Type B pancreatic cell (in vitro differentiated cells): ENCODE measurements at regions not wholly inside any gene's neighbourhood (a gene's known extent, or its start where the extent isn't known, plus 50 kb on each side); places are given as distances from the start of the nearest gene placed in this dataset.

Experiments used
- DNase-seq: peaks from one replicate; pipeline ENCODE4 v3.0.0; 2021; ENCODE audit warnings: mixed read lengths; ENCODE audit not compliant: unreplicated experiment; ENCODE audit errors: extremely low spot score
- H3K27ac Mint-ChIP-seq: 2 replicates; pipeline ENCODE4 v1.8.0; 2021; ENCODE audit warnings: mild to moderate bottlenecking, mixed read lengths
- H3K27me3 Mint-ChIP-seq: 2 replicates; pipeline ENCODE4 v1.8.0; 2021; ENCODE audit warnings: mixed read lengths
- H3K36me3 Mint-ChIP-seq: 2 replicates; pipeline ENCODE4 v1.8.0; 2021; ENCODE audit warnings: mixed read lengths
- H3K4me1 Mint-ChIP-seq: one replicate; pipeline ENCODE4 v1.8.0; 2021; ENCODE audit warnings: mixed read lengths; ENCODE audit not compliant: unreplicated experiment
- H3K4me3 Mint-ChIP-seq: 2 replicates; pipeline ENCODE4 v1.8.0; 2021; ENCODE audit warnings: mild to moderate bottlenecking, mixed read lengths
- H3K9me3 Mint-ChIP-seq: 2 replicates; pipeline ENCODE4 v1.8.0; 2021; ENCODE audit warnings: mixed read lengths
- TF ChIP-seq, protein P1 (sequence below): fragments of 200-600 bp; sonication (generic); conservative IDR thresholded peaks from 2 replicates; pipeline ENCODE4 v1.5.0; 2021; ENCODE audit warnings: antibody characterized with exemption, mild to moderate bottlenecking

DNA sequence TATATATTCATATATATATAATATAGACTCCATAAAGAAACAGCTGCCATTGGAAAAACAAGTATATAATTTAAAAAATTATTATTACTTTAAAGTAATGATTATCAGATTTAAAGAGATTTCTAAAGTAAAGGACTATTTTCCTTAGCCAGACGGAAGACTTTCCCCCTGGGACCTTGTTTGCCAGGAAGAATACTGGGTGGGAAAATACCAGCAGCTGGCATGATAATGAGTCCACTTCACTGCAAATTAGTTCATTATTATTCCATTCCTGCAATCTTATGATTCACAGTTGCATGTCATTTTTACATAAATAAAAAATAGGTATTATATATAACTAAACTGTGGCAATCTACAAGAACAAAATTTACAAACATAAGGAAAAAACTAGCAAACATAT, 339.8 kb upstream of the CDH7 start:
- Mint-ChIP-seq H3K4me3 (no peak overlapping the region), H3K27ac (no peak overlapping the region), H3K27me3 (no peaks in the 10 kb centered on the region), H3K4me1 (no peaks in the 10 kb centered on the region), H3K36me3 (no peaks in the 10 kb centered on the region), H3K9me3 (no peaks in the 10 kb centered on the region)
- DNase-seq = no peak
- TF ChIP-seq, protein P1, sequence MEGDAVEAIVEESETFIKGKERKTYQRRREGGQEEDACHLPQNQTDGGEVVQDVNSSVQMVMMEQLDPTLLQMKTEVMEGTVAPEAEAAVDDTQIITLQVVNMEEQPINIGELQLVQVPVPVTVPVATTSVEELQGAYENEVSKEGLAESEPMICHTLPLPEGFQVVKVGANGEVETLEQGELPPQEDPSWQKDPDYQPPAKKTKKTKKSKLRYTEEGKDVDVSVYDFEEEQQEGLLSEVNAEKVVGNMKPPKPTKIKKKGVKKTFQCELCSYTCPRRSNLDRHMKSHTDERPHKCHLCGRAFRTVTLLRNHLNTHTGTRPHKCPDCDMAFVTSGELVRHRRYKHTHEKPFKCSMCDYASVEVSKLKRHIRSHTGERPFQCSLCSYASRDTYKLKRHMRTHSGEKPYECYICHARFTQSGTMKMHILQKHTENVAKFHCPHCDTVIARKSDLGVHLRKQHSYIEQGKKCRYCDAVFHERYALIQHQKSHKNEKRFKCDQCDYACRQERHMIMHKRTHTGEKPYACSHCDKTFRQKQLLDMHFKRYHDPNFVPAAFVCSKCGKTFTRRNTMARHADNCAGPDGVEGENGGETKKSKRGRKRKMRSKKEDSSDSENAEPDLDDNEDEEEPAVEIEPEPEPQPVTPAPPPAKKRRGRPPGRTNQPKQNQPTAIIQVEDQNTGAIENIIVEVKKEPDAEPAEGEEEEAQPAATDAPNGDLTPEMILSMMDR = no peak

DNA sequence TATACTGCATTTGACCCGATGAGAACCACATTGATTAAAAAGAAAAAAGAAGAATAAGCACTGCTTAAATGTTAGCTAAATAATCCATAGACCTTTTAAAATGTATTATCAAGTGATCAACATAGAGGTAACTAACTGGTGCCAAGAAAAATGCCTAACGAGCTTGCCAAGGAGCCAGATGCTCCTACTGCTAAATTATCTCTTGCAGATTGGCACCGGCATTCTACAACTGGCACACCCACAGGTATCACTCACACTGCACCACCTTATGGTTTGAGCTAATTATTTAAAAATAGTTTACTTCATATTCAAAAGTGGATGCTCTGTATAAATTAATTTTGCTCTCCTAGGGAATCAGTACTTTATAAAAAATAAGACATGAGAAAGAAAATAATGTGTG, 341.6 kb upstream of the CDH7 start:
- Mint-ChIP-seq H3K4me3 (no peak overlapping the region), H3K27me3 (no peaks in the 10 kb centered on the region), H3K36me3 (no peaks in the 10 kb centered on the region), H3K27ac (no peak overlapping the region), H3K9me3 (peaks cover 7% of the 10 kb centered on the region), H3K4me1 (no peaks in the 10 kb centered on the region)
- TF ChIP-seq, protein P1 = no peak
- no peak for DNase-seq

DNA sequence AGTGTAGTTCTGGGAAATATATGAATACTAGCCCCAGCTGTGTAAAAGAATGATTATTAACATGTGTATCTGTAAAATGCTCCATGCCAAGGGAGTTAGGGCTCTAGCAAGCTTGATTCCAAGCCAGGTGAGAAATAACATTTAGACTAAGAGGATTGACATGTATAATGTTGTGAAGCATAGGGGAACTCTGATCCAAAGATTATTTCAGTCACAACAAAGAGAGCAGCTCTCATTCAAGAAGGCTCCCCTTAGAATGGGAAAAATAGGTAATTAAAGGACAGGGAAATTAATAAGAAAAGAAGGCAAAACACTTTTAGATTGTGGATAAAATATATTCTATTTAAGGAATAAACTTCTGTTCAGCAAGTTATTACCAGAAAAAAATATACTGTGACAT, 347.3 kb upstream of the CDH7 start:
- Mint-ChIP-seq H3K27me3 (no peaks in the 10 kb centered on the region), H3K4me1 (no peaks in the 10 kb centered on the region), H3K4me3 (no peak overlapping the region), H3K36me3 (no peaks in the 10 kb centered on the region), H3K27ac (no peak overlapping the region), H3K9me3 (peaks cover 7% of the 10 kb centered on the region)
- no peak for DNase-seq
- TF ChIP-seq, protein P1 = no peak

- H3K4me3 Mint-ChIP-seq = no peak overlapping the region
- no peaks in the 10 kb centered on the region for H3K27me3 Mint-ChIP-seq
- H3K9me3 Mint-ChIP-seq = no peaks in the 10 kb centered on the region
- DNase-seq = no peak
- no peaks in the 10 kb centered on the region for H3K4me1 Mint-ChIP-seq
- no peaks in the 10 kb centered on the region for H3K36me3 Mint-ChIP-seq
- no peak overlapping the region for H3K27ac Mint-ChIP-seq
- TF ChIP-seq, protein P1 = no peak
These were observed 351.7 kb upstream of the CDH7 start for GRCh38 chr18:65399091-65399490.

DNA sequence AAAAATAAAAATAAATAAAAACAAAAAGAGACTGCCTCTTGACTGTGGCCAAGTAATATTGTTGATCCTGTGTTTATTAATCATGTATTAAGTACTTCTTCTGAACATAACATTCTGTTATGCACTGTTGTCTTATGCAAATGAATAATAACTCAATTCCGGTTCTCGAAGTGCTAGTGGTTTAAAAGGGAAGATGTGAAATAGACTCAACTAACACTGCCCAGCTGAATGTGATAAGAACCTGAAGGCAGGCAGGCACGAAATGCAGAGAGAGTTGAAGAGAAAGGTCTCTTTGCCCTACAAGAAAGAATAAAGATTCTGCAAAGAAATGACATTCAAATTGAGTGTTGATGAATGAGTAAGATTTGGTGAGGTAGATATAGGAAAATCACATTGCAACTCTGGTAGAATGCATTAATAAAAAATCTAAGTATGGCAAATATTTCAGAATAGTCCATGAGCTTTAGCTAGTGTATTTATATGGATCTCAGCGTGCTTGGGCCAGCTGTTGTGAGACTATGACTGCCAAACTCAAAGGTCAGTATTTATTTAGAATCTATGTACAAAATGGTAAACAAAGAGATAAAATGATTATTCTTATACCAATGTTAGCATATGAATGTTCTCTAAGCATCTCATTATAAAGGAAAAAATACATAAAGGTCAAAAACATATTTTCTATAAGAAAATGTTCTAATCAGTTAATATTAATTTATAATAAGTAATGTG, 352.3 kb upstream of the CDH7 start:
- Mint-ChIP-seq H3K27ac (no peak overlapping the region), H3K27me3 (no peaks in the 10 kb centered on the region), H3K36me3 (no peaks in the 10 kb centered on the region), H3K4me3 (no peak overlapping the region), H3K9me3 (no peaks in the 10 kb centered on the region), H3K4me1 (no peaks in the 10 kb centered on the region)
- TF ChIP-seq, protein P1 = no peak
- no peak for DNase-seq

- Mint-ChIP-seq H3K4me3 (no peak overlapping the region), H3K27me3 (no peaks in the 10 kb centered on the region), H3K27ac (no peak overlapping the region), H3K36me3 (no peaks in the 10 kb centered on the region), H3K9me3 (peaks cover 3% of the 10 kb centered on the region), H3K4me1 (no peaks in the 10 kb centered on the region)
- no peak for DNase-seq
- TF ChIP-seq, protein P1 = no peak
These were observed 369.8 kb upstream of the CDH7 start for GRCh38 chr18:65380986-65381385.
